ENCODE measurements at regions not wholly inside any gene's neighbourhood (a gene's known extent, or its start where the extent isn't known, plus 50 kb on each side); places are given as distances from the start of the nearest gene placed in this dataset.

GRCh38 chr4:161134795-161135194, 1029.0 kb downstream of the FSTL5 start:
- peaks cover 0 to 5% of the 10 kb centered on the region in 2 donors for H3K9me3 ChIP-seq
- DNase-seq = no peak
- no peaks in the 10 kb centered on the region for H3K36me3 ChIP-seq
- H3K27me3 ChIP-seq = no peaks in the 10 kb centered on the region
- TF ChIP-seq CTCF (IDR thresholded peaks at IDR 0.05) = no peak
- no peak for TF ChIP-seq EP300 (IDR thresholded peaks at IDR 0.05; ENCODE audit: low read depth)
- TF ChIP-seq POLR2AphosphoS5 (IDR thresholded peaks at IDR 0.05) = no peak
- no peak for TF ChIP-seq POLR2A (IDR thresholded peaks at IDR 0.05)
- in situ Hi-C loops (cut with MboI; ENCODE audit: low pct_ligation_motif_present in 1 of 4, low pct_unique_long_range_greater_than_20kb in 1 of 4, low sequenced_read_pairs in 3 of 4) = no loop called here
- WGBS, 2 donors (ENCODE audit: low coverage in 1 of 2) = 51 to 53% methylated on average over 2 of the region's 2 CpGs
- no peak overlapping the region for H3K27ac ChIP-seq
- intact Hi-C loops (cut with DNase I; ENCODE audit: low total_unique reads) = no loop called here
- H3K4me3 ChIP-seq = no peak overlapping the region
- no peaks in the 10 kb centered on the region for H3K4me1 ChIP-seq

DNA sequence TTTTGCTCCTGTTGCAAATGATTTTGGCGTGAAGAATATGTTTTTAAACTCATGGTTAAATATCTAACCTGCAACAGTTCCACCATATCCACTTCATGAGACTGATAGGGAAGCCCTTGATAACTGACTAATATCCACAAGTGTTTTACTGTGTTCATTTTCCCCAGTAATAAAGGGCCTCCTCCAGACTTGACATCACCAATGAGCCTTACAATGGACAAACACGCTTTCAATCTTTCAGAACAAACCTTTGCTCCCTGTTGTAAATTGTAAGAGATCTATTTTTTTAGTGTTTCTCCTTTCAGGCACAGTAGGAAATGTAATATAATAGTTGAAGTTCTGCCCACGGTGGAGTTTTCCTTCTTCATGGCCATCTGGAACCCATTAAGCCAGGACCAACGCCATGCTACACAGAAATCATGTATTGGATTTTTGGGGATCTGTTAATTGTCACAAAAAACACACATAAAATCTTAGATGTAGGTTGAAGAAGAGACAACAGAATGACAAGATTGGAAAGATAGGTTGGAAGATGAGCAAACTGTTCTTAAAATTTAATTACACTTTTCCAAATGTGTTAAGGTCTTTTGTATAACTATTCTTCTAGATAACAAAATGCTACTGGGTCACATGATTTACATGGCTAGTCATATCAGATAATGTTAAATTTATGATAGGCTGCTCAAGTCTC, 1030.1 kb downstream of the FSTL5 start:
- Histone ChIP-seq H3K27ac (no peak overlapping the region), H3K36me3 (no peaks in the 10 kb centered on the region), H3K4me1 (no peaks in the 10 kb centered on the region), H3K9me3 (peaks cover 0 to under 1% of the 10 kb centered on the region in 2 donors), H3K4me3 (no peak overlapping the region), H3K27me3 (no peaks in the 10 kb centered on the region)
- TF ChIP-seq POLR2AphosphoS5 (IDR thresholded peaks at IDR 0.05) (no peak), CTCF (IDR thresholded peaks at IDR 0.05) (no peak), EP300 (IDR thresholded peaks at IDR 0.05; ENCODE audit: low read depth) (no peak), POLR2A (IDR thresholded peaks at IDR 0.05) (no peak)
- intact Hi-C loops (cut with DNase I; ENCODE audit: low total_unique reads) = no loop called here
- no peak for DNase-seq
- 41 to 59% methylated on average over 4 of the region's 4 CpGs for WGBS, 2 donors (ENCODE audit: low coverage in 1 of 2)
- in situ Hi-C loops (cut with MboI; ENCODE audit: low pct_ligation_motif_present in 1 of 4, low pct_unique_long_range_greater_than_20kb in 1 of 4, low sequenced_read_pairs in 3 of 4) = no loop called here

GRCh38 chr4:161132715-161133425, 1030.9 kb downstream of the FSTL5 start:
- no peak overlapping the region for H3K27ac ChIP-seq
- in situ Hi-C loops (cut with MboI; ENCODE audit: low pct_ligation_motif_present in 1 of 4, low pct_unique_long_range_greater_than_20kb in 1 of 4, low sequenced_read_pairs in 3 of 4) (no loop called here), intact Hi-C loops (cut with DNase I; ENCODE audit: low total_unique reads) (no loop called here)

More at GRCh38 chr4:161132715-161133425, 1030.9 kb downstream of the FSTL5 start:
- Histone ChIP-seq H3K9me3 (no peaks in the 10 kb centered on the region), H3K4me1 (no peaks in the 10 kb centered on the region), H3K36me3 (no peaks in the 10 kb centered on the region), H3K4me3 (no peak overlapping the region), H3K27me3 (no peaks in the 10 kb centered on the region)
- no peak for DNase-seq
- no peak for TF ChIP-seq CTCF (IDR thresholded peaks at IDR 0.05)
- no peak for TF ChIP-seq POLR2AphosphoS5 (IDR thresholded peaks at IDR 0.05)
- no peak for TF ChIP-seq POLR2A (IDR thresholded peaks at IDR 0.05)
- TF ChIP-seq EP300 (IDR thresholded peaks at IDR 0.05; ENCODE audit: low read depth) = no peak
- 67 to 83% methylated on average over 4 of the region's 4 CpGs for WGBS, 2 donors (ENCODE audit: low coverage in 1 of 2)
